OCI-LY7 (cell line): ENCODE measurements at regions not wholly inside any gene's neighbourhood (a gene's known extent, or its start where the extent isn't known, plus 50 kb on each side); places are given as distances from the start of the nearest gene placed in this dataset.
A peak's percentile ranks its signal among the peaks of the same experiment; 100 is the strongest.

Experiments
- BruUV-seq: library from RNA; stranded (reverse); fragments of 400-500 nt; replicated peaks from 2 replicates; lab custom pipeline; 2021; lab: Mats Ljungman, UMichigan
- CTCF ChIA-PET: fragments of 300-600 bp; sonication (Branson Sonifier 250); formaldehyde crosslinking; loops from one replicate; lab custom pipeline; 2022; ENCODE audit warnings: antibody characterized with exemption; ENCODE audit not compliant: unreplicated experiment; lab: Charles Lee
- POLR2A ChIA-PET: fragments of 300-600 bp; sonication (Branson Sonifier 250); formaldehyde crosslinking; loops from one replicate; lab custom pipeline; 2022; ENCODE audit warnings: antibody characterized with exemption; lab: Charles Lee
- DNase-seq: peaks from one replicate; pipeline ENCODE4 v3.0.0-alpha.2; 2015; ENCODE audit warnings: low spot score
- H2AFZ ChIP-seq: fragments of 200-600 bp; sonication (generic), shearing (Covaris generic); 2 replicates; pipeline ENCODE4 v1.6.1; 2014; ENCODE audit warnings: mild to moderate bottlenecking, antibody characterized with exemption, low read length, moderate library complexity
- H3K27ac ChIP-seq: fragments of 200-600 bp; sonication (generic); 2 replicates; pipeline ENCODE4 v1.5.1; 2014; ENCODE audit warnings: mixed run types, low read depth, mild to moderate bottlenecking, moderate library complexity, low read length, inconsistent platforms; ENCODE audit not compliant: poor library complexity, severe bottlenecking
- H3K36me3 ChIP-seq: fragments of 200-600 bp; sonication (generic); 2 replicates; pipeline ENCODE4 v1.6.1; 2014; ENCODE audit warnings: mild to moderate bottlenecking, antibody characterized with exemption, low read length, moderate library complexity, mixed read lengths; ENCODE audit not compliant: insufficient read depth
- H3K4me1 ChIP-seq: fragments of 200-600 bp; sonication (generic); 2 replicates; pipeline ENCODE4 v1.5.1; 2014; ENCODE audit warnings: mild to moderate bottlenecking, low read length; ENCODE audit not compliant: insufficient read depth, poor library complexity, severe bottlenecking
- H3K4me2 ChIP-seq: fragments of 200-600 bp; sonication (generic); 2 replicates; pipeline ENCODE4 v1.6.1; 2014; ENCODE audit warnings: mild to moderate bottlenecking, low read length
- H3K4me3 ChIP-seq: fragments of 200-600 bp; sonication (generic); 2 replicates; pipeline ENCODE4 v1.5.1; 2014; ENCODE audit warnings: mild to moderate bottlenecking, low read depth, low read length; ENCODE audit not compliant: poor library complexity, severe bottlenecking
- H3K79me2 ChIP-seq: fragments of 200-600 bp; sonication (generic); 2 replicates; pipeline ENCODE4 v1.6.1; 2016; ENCODE audit warnings: low read depth, mild to moderate bottlenecking, low read length, moderate library complexity, mixed read lengths; ENCODE audit not compliant: insufficient read depth
- H3K9me2 ChIP-seq: fragments of 200-600 bp; sonication (generic); 2 replicates; pipeline ENCODE4 v1.6.1; 2016; ENCODE audit warnings: mild to moderate bottlenecking, low read length, mixed read lengths; ENCODE audit not compliant: insufficient read depth
- H3K9me3 ChIP-seq: fragments of 200-600 bp; sonication (generic); 2 replicates; pipeline ENCODE4 v1.6.1; 2014; ENCODE audit warnings: mild to moderate bottlenecking, mixed run types, low read length, mixed read lengths
- H4K20me1 ChIP-seq: fragments of 200-600 bp; sonication (generic); 2 replicates; pipeline ENCODE4 v1.6.1; 2014; ENCODE audit warnings: mild to moderate bottlenecking, antibody characterized with exemption, low read length, moderate library complexity, mixed read lengths; ENCODE audit not compliant: insufficient read depth
- EZH2phosphoT487 ChIP-seq: fragments of 200-600 bp; sonication (generic); IDR thresholded peaks from 2 replicates; pipeline ENCODE4 v1.6.1; 2018; ENCODE audit warnings: low read depth, borderline replicate concordance, mild to moderate bottlenecking, mixed run types, antibody characterized with exemption, low read length, moderate library complexity, mixed read lengths
- intact Hi-C: fragments of 100-400 bp; cut with micrococcal nuclease; formaldehyde crosslinking; loops from one replicate; pipeline ENCODE4 v1.10.0; 2022; ENCODE audit not compliant: unreplicated experiment
- TF ChIP-seq, protein P1 (sequence below): fragments of 200-600 bp; sonication (generic); conservative IDR thresholded peaks from 2 replicates; pipeline ENCODE4 v1.5.1; 2014; ENCODE audit warnings: mild to moderate bottlenecking, antibody characterized with exemption, low read length, moderate library complexity, mixed read lengths

GRCh38 chr22:22158207-22158816 is 86.3 kb upstream of the VPREB1 start:
- Histone ChIP-seq H3K4me1 (peaks cover 70% of the 10 kb centered on the region), H2AFZ (peak overlapping the region; percentile 10; the same call in 1 of the 2 replicates), H3K36me3 (no peaks in the 10 kb centered on the region), H3K9me3 (0 out of 2 replicates have a peak, but pooled peaks cover 4% of the 10 kb centered on the region), H4K20me1 (no peaks in the 10 kb centered on the region), H3K4me3 (no peak overlapping the region), H3K4me2 (peak overlapping the region; percentile 13), H3K79me2 (no peaks in the 10 kb centered on the region; the same call in 1 of the 2 replicates), H3K9me2 (no peaks in the 10 kb centered on the region), H3K27ac (peak overlapping the region; percentile 84)
- no peak for DNase-seq
- POLR2A ChIA-PET: interaction anchor here (0.6 to 2.1 kb wide), 10 partner anchors 7 to 153 kb away, joined by 3 to 19 read pairs (median 4); no protein-coding TSS in a partner anchor
- intact Hi-C loops: loop anchor here (5.0 kb wide), 1 partner anchor 139 kb away; no protein-coding TSS in a partner anchor
- CTCF ChIA-PET: interaction anchor here (1.0 to 1.8 kb wide), 4 partner anchors 9 to 50 kb away, joined by 3 to 17 read pairs (median 4); no protein-coding TSS in a partner anchor
- TF ChIP-seq, protein P1, sequence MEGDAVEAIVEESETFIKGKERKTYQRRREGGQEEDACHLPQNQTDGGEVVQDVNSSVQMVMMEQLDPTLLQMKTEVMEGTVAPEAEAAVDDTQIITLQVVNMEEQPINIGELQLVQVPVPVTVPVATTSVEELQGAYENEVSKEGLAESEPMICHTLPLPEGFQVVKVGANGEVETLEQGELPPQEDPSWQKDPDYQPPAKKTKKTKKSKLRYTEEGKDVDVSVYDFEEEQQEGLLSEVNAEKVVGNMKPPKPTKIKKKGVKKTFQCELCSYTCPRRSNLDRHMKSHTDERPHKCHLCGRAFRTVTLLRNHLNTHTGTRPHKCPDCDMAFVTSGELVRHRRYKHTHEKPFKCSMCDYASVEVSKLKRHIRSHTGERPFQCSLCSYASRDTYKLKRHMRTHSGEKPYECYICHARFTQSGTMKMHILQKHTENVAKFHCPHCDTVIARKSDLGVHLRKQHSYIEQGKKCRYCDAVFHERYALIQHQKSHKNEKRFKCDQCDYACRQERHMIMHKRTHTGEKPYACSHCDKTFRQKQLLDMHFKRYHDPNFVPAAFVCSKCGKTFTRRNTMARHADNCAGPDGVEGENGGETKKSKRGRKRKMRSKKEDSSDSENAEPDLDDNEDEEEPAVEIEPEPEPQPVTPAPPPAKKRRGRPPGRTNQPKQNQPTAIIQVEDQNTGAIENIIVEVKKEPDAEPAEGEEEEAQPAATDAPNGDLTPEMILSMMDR: no peak
- no peak for TF ChIP-seq EZH2phosphoT487
- BruUV-seq: no TSS peak

- Histone ChIP-seq H3K9me2 (no peaks in the 10 kb centered on the region), H3K79me2 (no peaks in the 10 kb centered on the region), H4K20me1 (no peaks in the 10 kb centered on the region), H3K4me2 (peak overlapping the region; percentile 72), H3K4me1 (peaks cover 60% of the 10 kb centered on the region), H2AFZ (peak overlapping the region; percentile 75; the same call in 1 of the 2 replicates), H3K27ac (peak overlapping the region; percentile 84), H3K9me3 (0 out of 2 replicates have a peak, but pooled peaks cover 4% of the 10 kb centered on the region), H3K4me3 (peak overlapping the region; percentile 46), H3K36me3 (no peaks in the 10 kb centered on the region)
- TF ChIP-seq, protein P1: no peak
- TF ChIP-seq EZH2phosphoT487: no peak
- ChIA-PET CTCF (interaction anchor here (0.7 to 1.8 kb wide), 5 partner anchors 10 to 51 kb away, joined by 3 to 17 read pairs (median 4); no protein-coding TSS in a partner anchor), POLR2A (interaction anchor here (0.6 to 2.1 kb wide), 13 partner anchors 8 to 96 kb away, joined by 3 to 19 read pairs (median 5); no protein-coding TSS in a partner anchor)
- intact Hi-C loops: loop anchor here (1.0 to 5.0 kb wide), 4 partner anchors 19 to 165 kb away; no protein-coding TSS in a partner anchor
- peak; percentile 56 for DNase-seq
- no TSS peak for BruUV-seq
These were observed 87.2 kb upstream of the VPREB1 start for GRCh38 chr22:22157348-22157725.
